HCT116 (cell line): ENCODE measurements at regions not wholly inside any gene's neighbourhood (a gene's known extent, or its start where the extent isn't known, plus 50 kb on each side); places are given as distances from the start of the nearest gene placed in this dataset.
A peak's percentile ranks its signal among the peaks of the same experiment; 100 is the strongest.

ENCODE experiments used
- ATAC-seq: fragments of 200-7000 bp; cut with Tn5 transposase; 2 replicates; pipeline ENCODE4 v1.9.1; 2020; ENCODE audit warnings: mild to moderate bottlenecking, moderate library complexity
- BruUV-seq: library from RNA; stranded (reverse); fragments of 400-500 nt; replicated peaks from 2 replicates; lab custom pipeline; 2021; lab: Mats Ljungman, UMichigan
- CTCF ChIA-PET: fragments of 300-600 bp; sonication (Branson Sonifier 250); formaldehyde crosslinking; loops from one replicate; lab custom pipeline; 2021; ENCODE audit warnings: antibody characterized with exemption; lab: Charles Lee
- POLR2A ChIA-PET: fragments of 300-600, 350-600 bp; sonication (Branson Sonifier 250); formaldehyde crosslinking; loops from one replicate; lab custom pipeline; 2021; ENCODE audit warnings: antibody characterized with exemption; lab: Charles Lee
- RAD21 ChIA-PET, 2 experiments: fragments of 300-600 bp; sonication (Branson Sonifier 250); formaldehyde crosslinking; loops; one replicate each; lab custom pipeline; 2023; ENCODE audit warnings: low total read pairs in 2 of 2; ENCODE audit not compliant: uncharacterized antibody in 2 of 2, unreplicated experiment in 2 of 2, low non-redundant PET in 1 of 2; lab: Charles Lee
- DNase-seq: peaks from one replicate; pipeline ENCODE4 v3.0.0-alpha.2; 2010; ENCODE audit warnings: low read depth, low spot score
- H2AFZ ChIP-seq: fragments of 200-600 bp; shearing (Covaris generic), sonication (generic); 2 replicates; pipeline ENCODE4 v1.6.1; 2017; ENCODE audit warnings: low read depth, mixed run types, mixed read lengths, antibody characterized with exemption, low read length; ENCODE audit not compliant: poor library complexity, severe bottlenecking
- H3K27ac ChIP-seq: 2 replicates; pipeline ENCODE4 v1.5.1; 2012; ENCODE audit warnings: low read depth, low read length
- H3K27me3 ChIP-seq: fragments of 200-600 bp; sonication (generic); 2 replicates; pipeline ENCODE4 v1.6.1; 2016; ENCODE audit warnings: mixed run types, low read length, mixed read lengths; ENCODE audit not compliant: insufficient read depth
- H3K36me3 ChIP-seq, 2 experiments: fragments of 200-500 bp in 1 of 2; fragments of 200-600 bp in 1 of 2; sonication (Bioruptor generic) in 1 of 2; sonication (generic) in 1 of 2; 2 replicates each; pipeline versions ENCODE4 v1.5.1 to v1.6.1; 2014 to 2016; ENCODE audit warnings: low read length in 2 of 2, inconsistent platforms in 1 of 2, mixed read lengths in 1 of 2, mixed run types in 1 of 2; ENCODE audit not compliant: insufficient read depth in 2 of 2, control insufficient read depth in 1 of 2
- H3K4me1 ChIP-seq, 2 experiments: fragments of 200-600 bp in 1 of 2; sonication (generic) in 1 of 2; 2 replicates each; pipeline versions ENCODE4 v1.5.1 to v1.6.1; 2012 to 2017; ENCODE audit warnings: low read length in 2 of 2, inconsistent platforms in 1 of 2, mild to moderate bottlenecking in 1 of 2, mixed read lengths in 1 of 2, mixed run types in 1 of 2, moderate library complexity in 1 of 2; ENCODE audit not compliant: insufficient read depth in 2 of 2, control insufficient read depth in 1 of 2
- H3K4me2 ChIP-seq: fragments of 200-600 bp; sonication (generic); 2 replicates; pipeline ENCODE4 v1.6.1; 2017; ENCODE audit warnings: mixed run types, low read length, mixed read lengths
- H3K4me3 ChIP-seq, 2 experiments: fragments of 200-600 bp in 1 of 2; sonication (generic) in 1 of 2; replicated peaks in 1 of 2; 2 replicates each; pipeline ENCODE4 v1.5.1; 2011 to 2016; ENCODE audit warnings: low read length in 2 of 2, control low read depth in 1 of 2, low read depth in 1 of 2, mild to moderate bottlenecking in 1 of 2, mixed read lengths in 1 of 2, mixed run types in 1 of 2
- H3K79me2 ChIP-seq: fragments of 200-600 bp; sonication (generic); 2 replicates; pipeline ENCODE4 v1.6.1; 2017; ENCODE audit warnings: mild to moderate bottlenecking, mixed run types, low read length, moderate library complexity, mixed read lengths; ENCODE audit not compliant: insufficient read depth
- H3K9ac ChIP-seq: fragments of 200-600 bp; sonication (generic); 2 replicates; pipeline ENCODE4 v1.6.1; 2016; ENCODE audit warnings: low read length, mixed read lengths
- H3K9me2 ChIP-seq: fragments of 200-600 bp; sonication (generic), shearing (Covaris generic); 2 replicates; pipeline ENCODE4 v1.6.1; 2017; ENCODE audit warnings: mixed run types, mild to moderate bottlenecking, moderate library complexity; ENCODE audit not compliant: insufficient read depth
- H3K9me3 ChIP-seq, 2 experiments: fragments of 200-500 bp in 1 of 2; fragments of 200-600 bp in 1 of 2; sonication (Bioruptor generic) in 1 of 2; sonication (generic) in 1 of 2; 2 replicates each; pipeline ENCODE4 v1.6.1; 2014 to 2017; ENCODE audit warnings: low read length in 2 of 2, mixed read lengths in 2 of 2, inconsistent platforms in 1 of 2, low read depth in 1 of 2, mild to moderate bottlenecking in 1 of 2, mixed run types in 1 of 2, moderate library complexity in 1 of 2; ENCODE audit not compliant: control insufficient read depth in 1 of 2, insufficient read depth in 1 of 2
- H4K20me1 ChIP-seq: fragments of 200-600 bp; sonication (generic), shearing (Covaris generic); 2 replicates; pipeline ENCODE4 v1.6.1; 2017; ENCODE audit warnings: mixed run types, mild to moderate bottlenecking, moderate library complexity; ENCODE audit not compliant: insufficient read depth
- ATF3 ChIP-seq: IDR thresholded peaks from 2 replicates; pipeline ENCODE4 v1.6.1; 2012
- CBX3 ChIP-seq: IDR thresholded peaks from 2 replicates; pipeline ENCODE4 v1.6.1; 2012; ENCODE audit warnings: low read depth
- CEBPB ChIP-seq: IDR thresholded peaks from 2 replicates; pipeline ENCODE4 v1.6.1; 2012; ENCODE audit warnings: low read depth
- CTCF ChIP-seq, 3 experiments: fragments of 200-600 bp in 1 of 3; sonication (generic) in 1 of 3; IDR thresholded peaks in 2 of 3; conservative IDR thresholded peaks in 1 of 3; 2 replicates each; pipeline ENCODE4 v1.5.1; 2012 to 2017; ENCODE audit warnings: low read depth in 2 of 3, low read length in 2 of 3, antibody characterized with exemption in 1 of 3, borderline replicate concordance in 1 of 3, control low read depth in 1 of 3, mild to moderate bottlenecking in 1 of 3, mixed read lengths in 1 of 3, mixed run types in 1 of 3, moderate library complexity in 1 of 3; ENCODE audit not compliant: insufficient read depth in 1 of 3
- EGR1 ChIP-seq: IDR thresholded peaks from 2 replicates; pipeline ENCODE4 v1.6.1; 2012; ENCODE audit warnings: low read depth
- ELF1 ChIP-seq: IDR thresholded peaks from 2 replicates; pipeline ENCODE4 v1.6.1; 2012; ENCODE audit warnings: low read depth, borderline replicate concordance
- EZH2 ChIP-seq: fragments of 200-600 bp; sonication (generic); IDR thresholded peaks from 2 replicates; pipeline ENCODE4 v1.6.1; 2017; ENCODE audit warnings: antibody characterized with exemption, mixed run types
- EZH2phosphoT487 ChIP-seq: fragments of 200-600 bp; IDR thresholded peaks from 2 replicates; pipeline ENCODE4 v1.6.1; 2018; ENCODE audit warnings: antibody characterized with exemption, borderline replicate concordance
- FOSL1 ChIP-seq: IDR thresholded peaks from 2 replicates; pipeline ENCODE4 v1.6.1; 2012; ENCODE audit warnings: low read depth
- JUND ChIP-seq: IDR thresholded peaks from 2 replicates; pipeline ENCODE4 v1.6.1; 2012
- MAX ChIP-seq: IDR thresholded peaks from 2 replicates; pipeline ENCODE4 v1.6.1; 2012
- POLR2A ChIP-seq: IDR thresholded peaks from 2 replicates; pipeline ENCODE4 v1.7.0; 2011; ENCODE audit warnings: borderline replicate concordance; ENCODE audit not compliant: insufficient read depth, insufficient read length; ENCODE audit errors: extremely low read depth
- POLR2AphosphoS5 ChIP-seq: IDR thresholded peaks from 2 replicates; pipeline ENCODE4 v1.6.1; 2011; ENCODE audit warnings: mild to moderate bottlenecking, low read depth, low read length, moderate library complexity
- RAD21 ChIP-seq: IDR thresholded peaks from 2 replicates; pipeline ENCODE4 v1.6.1; 2012; ENCODE audit warnings: low read depth, mild to moderate bottlenecking
- REST ChIP-seq: IDR thresholded peaks from 2 replicates; pipeline ENCODE4 v1.6.1; 2012; ENCODE audit warnings: low read depth
- SIN3A ChIP-seq: IDR thresholded peaks from 2 replicates; pipeline ENCODE4 v1.6.1; 2012; ENCODE audit warnings: low read depth
- SP1 ChIP-seq: IDR thresholded peaks from 2 replicates; pipeline ENCODE4 v1.6.1; 2012; ENCODE audit warnings: low read depth
- SRF ChIP-seq: IDR thresholded peaks from 2 replicates; pipeline ENCODE4 v1.6.1; 2012; ENCODE audit warnings: low read depth
- TCF7L2 ChIP-seq: IDR thresholded peaks from 2 replicates; pipeline ENCODE4 v1.7.0; 2011; ENCODE audit warnings: borderline replicate concordance, inconsistent platforms; ENCODE audit not compliant: insufficient read depth, insufficient read length; ENCODE audit errors: extremely low read depth
- YY1 ChIP-seq: IDR thresholded peaks from 2 replicates; pipeline ENCODE4 v1.6.1; 2011; ENCODE audit warnings: low read length, low read depth, moderate library complexity, mild to moderate bottlenecking; ENCODE audit not compliant: insufficient replicate concordance; ENCODE audit errors: extremely low read depth
- ZFX ChIP-seq: fragments of 450-650 bp; IDR thresholded peaks from 2 replicates; pipeline ENCODE4 v1.6.1; 2017
- ZNF274 ChIP-seq: fragments of 200-500 bp; sonication (Bioruptor generic); IDR thresholded peaks from 2 replicates; pipeline ENCODE4 v1.6.1; 2014; ENCODE audit warnings: mild to moderate bottlenecking, low read depth, low read length, inconsistent platforms
- intact Hi-C: fragments of 100-400 bp; cut with micrococcal nuclease; formaldehyde crosslinking; loops from 2 replicates; pipeline ENCODE4 v1.10.0; 2022

- no peak overlapping the region for H3K27ac ChIP-seq
- intact Hi-C loops, result no loop called here
- peaks cover 24% of the 10 kb centered on the region; the same call in 1 of the 2 replicates for H3K27me3 ChIP-seq
- H3K79me2 ChIP-seq, result no peaks in the 10 kb centered on the region
- ChIA-PET POLR2A (interaction anchor here (1.1 kb wide), 1 partner anchor 44 kb away, joined by 3 read pairs; no protein-coding TSS in a partner anchor), RAD21 (no interaction called here), CTCF (interaction anchor here (0.5 to 1.6 kb wide), 24 partner anchors 9 to 744 kb away, joined by 3 to 10 read pairs (median 4); no protein-coding TSS in a partner anchor)
- DNase-seq, result peak; percentile 63
- H3K9me2 ChIP-seq, result no peaks in the 10 kb centered on the region
- H3K36me3 ChIP-seq, result no peaks in the 10 kb centered on the region
- H2AFZ ChIP-seq, result no peak overlapping the region
- H3K4me1 ChIP-seq, result no peaks in the 10 kb centered on the region
- H3K4me3 ChIP-seq, result no peak overlapping the region
- H3K9me3 ChIP-seq, result no peaks in the 10 kb centered on the region
- no peak overlapping the region for H3K9ac ChIP-seq
- no peaks in the 10 kb centered on the region for H4K20me1 ChIP-seq
- H3K4me2 ChIP-seq, result no peak overlapping the region
- BruUV-seq, result no TSS peak
- peak; percentile 100 for ATAC-seq
- TF ChIP-seq CBX3 (peak; percentile 62; the same call in 1 of the 2 replicates), ATF3 (no peak), POLR2A (no peak), EZH2 (no peak), JUND (no peak), SRF (no peak), EGR1 (no peak), EZH2phosphoT487 (no peak), SIN3A (no peak), MAX (no peak), TCF7L2 (no peak), CTCF (IDR thresholded peaks at IDR 0.05 in 2 of 3, conservative IDR thresholded peaks at IDR 0.05 in 1 of 3; ENCODE audit: borderline replicate concordance in 1 of 3, insufficient read depth in 1 of 3, low read depth in 2 of 3, low read length in 2 of 3) (peak; percentile 99 to 100 (median 100)), RAD21 (peak; percentile 57), ZFX (no peak), FOSL1 (no peak), POLR2AphosphoS5 (no peak), ZNF274 (no peak), REST (no peak), ELF1 (no peak), SP1 (no peak), CEBPB (no peak), YY1 (peak; percentile 14)
Measured at GRCh38 chr5:61768692-61769281, 436.7 kb downstream of the ZSWIM6 start.
